ENCODE measurements at regions not wholly inside any gene's neighbourhood (a gene's known extent, or its start where the extent isn't known, plus 50 kb on each side); places are given as distances from the start of the nearest gene placed in this dataset.

DNA sequence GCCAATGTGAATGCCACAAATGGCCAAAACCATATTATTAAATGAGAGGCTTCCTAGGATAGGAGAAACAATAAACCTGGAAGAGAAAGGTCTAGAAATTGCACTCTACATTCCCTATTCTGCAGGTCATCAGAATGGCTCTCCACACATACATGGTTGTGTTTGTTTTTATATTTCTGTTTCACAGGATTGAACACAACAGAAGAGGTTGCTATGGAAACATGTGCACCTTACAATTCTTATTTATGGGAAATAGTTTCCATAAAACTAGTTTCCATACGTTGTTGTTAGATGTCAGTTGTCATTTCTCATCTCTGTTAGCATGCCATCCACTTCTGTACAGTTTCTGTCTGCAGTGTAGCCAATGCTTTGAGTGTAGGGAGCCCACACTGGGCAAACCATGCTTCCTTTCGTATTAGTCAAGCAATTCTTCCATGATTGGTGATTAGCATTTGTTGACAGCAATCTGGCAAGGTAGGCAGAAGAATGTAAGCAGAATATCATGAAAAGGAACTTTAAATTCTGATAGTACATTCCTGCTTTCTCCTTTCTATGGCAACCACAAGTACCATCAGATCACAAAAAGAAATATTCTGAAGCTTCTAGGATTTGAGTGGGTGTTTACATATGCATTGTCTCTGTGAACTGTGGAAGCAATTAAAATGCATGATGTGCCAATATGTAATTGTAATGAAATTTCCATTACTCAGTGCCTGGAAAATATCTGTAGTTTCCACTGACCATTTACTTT, 141.6 kb upstream of the AVPR1A start:
- H3K4me1 ChIP-seq = peaks cover 7% of the 10 kb centered on the region
- DNase-seq = no peak
- WGBS, 2 donors = 51 to 58% methylated on average over 2 of the region's 2 CpGs

DNA sequence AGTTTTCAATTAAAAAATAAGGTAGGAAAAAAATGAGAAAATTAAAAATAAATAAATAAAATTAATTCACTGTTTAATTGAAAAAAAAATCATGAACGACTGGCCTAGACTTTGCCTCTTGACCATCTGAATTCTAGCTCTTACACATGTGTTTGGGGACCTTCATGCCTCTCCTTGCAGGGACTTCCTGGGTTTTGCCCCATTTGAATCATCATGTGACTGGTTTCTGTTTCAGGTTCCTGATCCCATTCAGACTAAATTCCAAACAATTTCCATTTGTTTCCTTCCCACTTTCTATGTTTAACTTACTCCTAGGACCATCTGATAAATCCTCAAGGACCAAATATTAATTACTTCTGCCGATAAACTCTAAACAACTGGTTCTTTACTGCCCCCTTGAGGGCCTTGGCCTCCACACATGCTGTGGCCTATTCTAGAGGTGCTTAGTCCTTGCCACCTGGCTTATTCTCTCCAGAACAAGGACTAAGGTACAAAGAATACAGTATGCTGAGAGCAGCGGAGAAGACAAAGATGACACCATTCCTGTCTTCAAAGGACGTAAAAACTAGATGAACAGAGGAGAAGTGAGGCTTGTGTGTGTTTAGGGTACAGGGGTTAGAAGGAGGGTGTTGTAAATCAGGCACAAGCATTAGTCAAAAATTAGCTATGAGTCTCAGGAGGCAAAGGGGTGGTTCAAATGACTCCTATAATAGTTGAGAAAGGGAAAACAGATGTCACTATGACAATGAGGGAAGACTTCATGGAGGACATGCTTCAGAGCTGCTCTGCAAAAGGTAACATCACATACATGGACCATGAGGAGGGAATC, 125.8 kb upstream of the AVPR1A start:
- Histone ChIP-seq H3K27me3 (no peaks in the 10 kb centered on the region), H3K4me3 (no peak overlapping the region), H3K36me3 (replicated peaks in 1 of 2; ENCODE audit: insufficient read depth in 1 of 2, low read depth in 2 of 2) (no peaks in the 10 kb centered on the region), H3K27ac (no peak overlapping the region), H3K9me3 (no peaks in the 10 kb centered on the region), H3K4me1 (no peaks in the 10 kb centered on the region)
- intact Hi-C loops (cut with DNase I) = no loop called here
- peak; percentile 71 for ATAC-seq
- TF ChIP-seq, protein P1, sequence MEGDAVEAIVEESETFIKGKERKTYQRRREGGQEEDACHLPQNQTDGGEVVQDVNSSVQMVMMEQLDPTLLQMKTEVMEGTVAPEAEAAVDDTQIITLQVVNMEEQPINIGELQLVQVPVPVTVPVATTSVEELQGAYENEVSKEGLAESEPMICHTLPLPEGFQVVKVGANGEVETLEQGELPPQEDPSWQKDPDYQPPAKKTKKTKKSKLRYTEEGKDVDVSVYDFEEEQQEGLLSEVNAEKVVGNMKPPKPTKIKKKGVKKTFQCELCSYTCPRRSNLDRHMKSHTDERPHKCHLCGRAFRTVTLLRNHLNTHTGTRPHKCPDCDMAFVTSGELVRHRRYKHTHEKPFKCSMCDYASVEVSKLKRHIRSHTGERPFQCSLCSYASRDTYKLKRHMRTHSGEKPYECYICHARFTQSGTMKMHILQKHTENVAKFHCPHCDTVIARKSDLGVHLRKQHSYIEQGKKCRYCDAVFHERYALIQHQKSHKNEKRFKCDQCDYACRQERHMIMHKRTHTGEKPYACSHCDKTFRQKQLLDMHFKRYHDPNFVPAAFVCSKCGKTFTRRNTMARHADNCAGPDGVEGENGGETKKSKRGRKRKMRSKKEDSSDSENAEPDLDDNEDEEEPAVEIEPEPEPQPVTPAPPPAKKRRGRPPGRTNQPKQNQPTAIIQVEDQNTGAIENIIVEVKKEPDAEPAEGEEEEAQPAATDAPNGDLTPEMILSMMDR (IDR thresholded peaks at IDR 0.05) = peak in 6 of 7 experiments; percentile 56 to 70 (median 65)
- no peak for TF ChIP-seq POLR2A (IDR thresholded peaks at IDR 0.05)
- WGBS, 2 donors = 31% methylated on average over 4 of the region's 4 CpGs
- DNase-seq = peak; percentile 48 to 74 (median 56)

More for the DNA sequence above, 141.6 kb upstream of the AVPR1A start:
- Histone ChIP-seq H3K4me3 (no peak overlapping the region), H3K27ac (no peak overlapping the region), H3K9me3 (no peaks in the 10 kb centered on the region), H3K27me3 (no peaks in the 10 kb centered on the region), H3K36me3 (replicated peaks in 1 of 2; ENCODE audit: insufficient read depth in 1 of 2, low read depth in 2 of 2) (no peaks in the 10 kb centered on the region)
- TF ChIP-seq, protein P1 (IDR thresholded peaks at IDR 0.05) = no peak
- no peak for TF ChIP-seq POLR2A (IDR thresholded peaks at IDR 0.05)
- intact Hi-C loops (cut with DNase I) = no loop called here
- ATAC-seq = no peak

DNA sequence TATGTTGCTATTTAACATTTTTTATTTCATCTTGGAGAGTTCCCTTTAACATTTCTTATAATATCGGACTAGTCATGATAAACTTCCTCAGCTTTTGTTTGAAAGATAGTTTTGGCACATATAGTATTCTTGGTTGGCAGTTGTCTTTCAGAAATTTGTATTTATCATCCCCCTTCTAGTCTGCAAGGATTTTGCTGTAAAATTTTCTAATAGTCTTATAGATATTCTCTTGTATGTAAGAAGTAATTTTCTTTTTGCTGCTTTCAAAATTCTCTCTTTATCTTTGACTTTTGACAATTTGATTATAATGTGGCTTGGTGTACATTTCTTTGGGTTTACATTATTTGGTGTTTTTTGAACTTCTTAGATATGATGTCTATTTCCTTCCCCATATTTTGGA, 116.0 kb upstream of the AVPR1A start:
- WGBS, 2 donors = 59 to 74% methylated on average over 1 of the region's 1 CpG
- TF ChIP-seq, protein P1 (IDR thresholded peaks at IDR 0.05) = no peak
- no peak for TF ChIP-seq POLR2A (IDR thresholded peaks at IDR 0.05)
- no peak overlapping the region for H3K4me3 ChIP-seq
- no peak for DNase-seq
- H3K27me3 ChIP-seq = no peaks in the 10 kb centered on the region
- intact Hi-C loops (cut with DNase I) = no loop called here
- H3K9me3 ChIP-seq = peaks cover 0 to 13% (median 0%) of the 10 kb centered on the region in 3 donors
- no peaks in the 10 kb centered on the region for H3K36me3 ChIP-seq (replicated peaks in 1 of 2; ENCODE audit: insufficient read depth in 1 of 2, low read depth in 2 of 2)
- ATAC-seq = no peak
- no peaks in the 10 kb centered on the region for H3K4me1 ChIP-seq
- no peak overlapping the region for H3K27ac ChIP-seq

DNA sequence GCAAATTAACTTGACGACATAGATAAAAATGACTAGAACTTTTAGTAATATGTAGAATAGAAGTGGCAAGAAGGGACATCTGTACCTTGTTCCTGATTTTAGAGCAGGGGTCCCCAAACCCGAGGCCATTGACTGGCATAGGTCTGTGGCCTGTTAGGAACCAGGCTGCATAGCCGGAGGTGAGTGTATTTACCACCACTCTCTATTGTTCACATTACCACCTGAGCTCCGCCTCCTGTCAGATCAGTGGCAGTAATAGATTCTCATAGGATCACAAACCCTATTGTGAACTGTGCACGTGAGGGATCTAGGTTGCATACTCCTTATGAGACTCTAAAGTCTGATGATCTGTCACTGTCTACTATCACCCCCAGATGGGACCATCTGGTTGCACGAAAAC, 113.6 kb upstream of the AVPR1A start:
- Histone ChIP-seq H3K27ac (no peak overlapping the region), H3K9me3 (peaks cover 0 to 13% (median 0%) of the 10 kb centered on the region in 3 donors), H3K36me3 (replicated peaks in 1 of 2; ENCODE audit: insufficient read depth in 1 of 2, low read depth in 2 of 2) (no peaks in the 10 kb centered on the region), H3K4me1 (no peaks in the 10 kb centered on the region), H3K4me3 (no peak overlapping the region), H3K27me3 (no peaks in the 10 kb centered on the region)
- TF ChIP-seq POLR2A (IDR thresholded peaks at IDR 0.05) = no peak
- intact Hi-C loops (cut with DNase I) = no loop called here
- DNase-seq = no peak
- 72 to 74% methylated on average over 6 of the region's 6 CpGs for WGBS, 2 donors
- no peak for ATAC-seq

DNA sequence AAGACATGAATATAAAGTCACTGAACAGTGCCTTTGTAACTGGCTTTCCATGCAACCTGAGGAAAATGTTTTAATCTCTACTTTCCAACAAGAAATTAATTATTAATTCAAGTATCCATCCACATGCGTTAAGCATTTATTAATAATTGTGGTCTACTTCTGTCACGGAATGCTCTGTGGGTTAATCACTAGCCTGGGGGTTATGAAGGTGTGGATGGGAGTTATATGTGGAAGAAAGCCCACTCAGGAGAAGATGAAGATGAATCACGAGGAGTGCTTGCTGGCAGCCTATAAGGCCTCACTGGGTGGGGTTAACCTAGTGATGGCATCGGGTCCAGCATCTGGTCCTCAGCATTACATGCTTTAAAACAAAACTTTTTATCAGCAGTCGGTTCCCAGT, 99.5 kb upstream of the AVPR1A start:
- TF ChIP-seq, protein P1 (IDR thresholded peaks at IDR 0.05) = no peak
- TF ChIP-seq POLR2A (IDR thresholded peaks at IDR 0.05) = no peak
- intact Hi-C loops (cut with DNase I) = no loop called here
- Histone ChIP-seq H3K27ac (no peak overlapping the region), H3K4me3 (no peak overlapping the region), H3K27me3 (no peaks in the 10 kb centered on the region), H3K36me3 (replicated peaks in 1 of 2; ENCODE audit: insufficient read depth in 1 of 2, low read depth in 2 of 2) (no peaks in the 10 kb centered on the region), H3K9me3 (no peaks in the 10 kb centered on the region), H3K4me1 (no peaks in the 10 kb centered on the region)
- no peak for ATAC-seq
- no peak for DNase-seq
- 26 to 29% methylated on average over 5 of the region's 5 CpGs for WGBS, 2 donors
